ENCODE measurements at regions not wholly inside any gene's neighbourhood (a gene's known extent, or its start where the extent isn't known, plus 50 kb on each side); places are given as distances from the start of the nearest gene placed in this dataset.

GRCh38 chr2:19541884-19542283 lies 183.5 kb upstream of the OSR1 start:
- DNase-seq (no peak), ATAC-seq (no peak)
- Histone ChIP-seq H3K9me3 (no peaks in the 10 kb centered on the region), H3K4me3 (no peak overlapping the region), H3K4me1 (peaks cover 16% of the 10 kb centered on the region), H3K36me3 (ENCODE audit: insufficient read depth in 1 of 2, low read depth in 1 of 2) (no peaks in the 10 kb centered on the region), H3K27me3 (ENCODE audit: insufficient read depth in 3 of 3, low read length in 2 of 3) (no peaks in the 10 kb centered on the region), H3K27ac (no peak overlapping the region)
- 91 to 95% (median 93%) methylated on average over 4 of the region's 4 CpGs for WGBS, 3 donors
- intact Hi-C loops (cut with DNase I), result no loop called here
- no peak for TF ChIP-seq CTCF (IDR thresholded peaks at IDR 0.05)

- intact Hi-C loops (cut with DNase I), result no loop called here
- H3K27me3 ChIP-seq (ENCODE audit: insufficient read depth in 3 of 3, low read length in 2 of 3), result no peaks in the 10 kb centered on the region
Observed at GRCh38 chr2:19540739-19541525, 182.5 kb upstream of the OSR1 start.

GRCh38 chr2:19538411-19538963 lies 180.1 kb upstream of the OSR1 start:
- Histone ChIP-seq H3K27ac (peak overlapping the region; percentile 68), H3K9me3 (no peaks in the 10 kb centered on the region), H3K36me3 (ENCODE audit: insufficient read depth in 1 of 2, low read depth in 1 of 2) (no peaks in the 10 kb centered on the region), H3K4me3 (no peak overlapping the region), H3K27me3 (ENCODE audit: insufficient read depth in 3 of 3, low read length in 2 of 3) (no peaks in the 10 kb centered on the region), H3K4me1 (peaks cover 16% of the 10 kb centered on the region)
- WGBS, 3 donors, result 27 to 48% (median 30%) methylated on average over 7 of the region's 7 CpGs
- DNase-seq (no peak), ATAC-seq (peak; percentile 88 to 97 (median 96))
- TF ChIP-seq CTCF (IDR thresholded peaks at IDR 0.05), result no peak
- intact Hi-C loops (cut with DNase I), result no loop called here

More at GRCh38 chr2:19540739-19541525, 182.5 kb upstream of the OSR1 start:
- ATAC-seq (no peak), DNase-seq (no peak)
- no peaks in the 10 kb centered on the region for H3K36me3 ChIP-seq (ENCODE audit: insufficient read depth in 1 of 2, low read depth in 1 of 2)
- no peak overlapping the region for H3K4me3 ChIP-seq
- WGBS, 3 donors, result 82 to 91% (median 84%) methylated on average over 7 of the region's 7 CpGs
- H3K27ac ChIP-seq, result no peak overlapping the region
- no peak for TF ChIP-seq CTCF (IDR thresholded peaks at IDR 0.05)
- no peaks in the 10 kb centered on the region for H3K9me3 ChIP-seq
- peaks cover 16% of the 10 kb centered on the region for H3K4me1 ChIP-seq

- H3K4me1 ChIP-seq, result peaks cover 16% of the 10 kb centered on the region
- no peaks in the 10 kb centered on the region for H3K36me3 ChIP-seq (ENCODE audit: insufficient read depth in 1 of 2, low read depth in 1 of 2)
- intact Hi-C loops (cut with DNase I), result no loop called here
- H3K27me3 ChIP-seq (ENCODE audit: insufficient read depth in 3 of 3, low read length in 2 of 3), result no peaks in the 10 kb centered on the region
- 58 to 79% (median 69%) methylated on average over 3 of the region's 3 CpGs for WGBS, 3 donors
- no peak overlapping the region for H3K4me3 ChIP-seq
- TF ChIP-seq CTCF (IDR thresholded peaks at IDR 0.05), result no peak
- no peak overlapping the region for H3K27ac ChIP-seq
- no peak for ATAC-seq
- no peaks in the 10 kb centered on the region for H3K9me3 ChIP-seq
- no peak for DNase-seq
Observed at GRCh38 chr2:19536136-19536535, 177.7 kb upstream of the OSR1 start.
